GM19372 (cell line): ENCODE measurements at regions not wholly inside any gene's neighbourhood (a gene's known extent, or its start where the extent isn't known, plus 50 kb on each side); places are given as distances from the start of the nearest gene placed in this dataset.
"Not testable (repeated sequence)": the region's sequence is repeated elsewhere in the genome, so short reads cannot be mapped to it uniquely, and the experiment has no call there.

Source experiments
- ATAC-seq: cut with Tn5 transposase; IDR thresholded peaks from one replicate; pipeline ENCODE4 v1.9.1; 2021; ENCODE audit warnings: mild to moderate bottlenecking, low read depth, moderate library complexity; ENCODE audit not compliant: unreplicated experiment

DNA sequence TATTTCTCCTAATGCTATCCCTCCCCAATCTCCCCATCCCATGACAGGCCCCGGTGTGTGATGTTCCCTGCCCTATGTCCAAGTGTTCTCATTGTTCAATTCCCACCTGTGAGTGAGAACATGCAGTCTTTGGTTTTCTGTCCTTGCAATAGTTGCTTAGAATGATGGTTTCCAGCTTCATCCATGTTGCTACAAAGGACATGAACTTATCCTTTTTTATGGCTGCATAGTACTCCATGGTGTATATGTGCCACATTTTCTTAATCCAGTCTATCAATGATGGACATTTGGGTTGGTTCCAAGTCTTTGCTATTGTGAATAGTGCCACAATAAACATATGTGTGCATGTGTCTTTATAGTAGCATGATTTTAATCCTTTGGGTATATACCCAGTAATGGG, 51.3 kb upstream of the RIOK2 start:
- not testable (repeated sequence) for ATAC-seq

DNA sequence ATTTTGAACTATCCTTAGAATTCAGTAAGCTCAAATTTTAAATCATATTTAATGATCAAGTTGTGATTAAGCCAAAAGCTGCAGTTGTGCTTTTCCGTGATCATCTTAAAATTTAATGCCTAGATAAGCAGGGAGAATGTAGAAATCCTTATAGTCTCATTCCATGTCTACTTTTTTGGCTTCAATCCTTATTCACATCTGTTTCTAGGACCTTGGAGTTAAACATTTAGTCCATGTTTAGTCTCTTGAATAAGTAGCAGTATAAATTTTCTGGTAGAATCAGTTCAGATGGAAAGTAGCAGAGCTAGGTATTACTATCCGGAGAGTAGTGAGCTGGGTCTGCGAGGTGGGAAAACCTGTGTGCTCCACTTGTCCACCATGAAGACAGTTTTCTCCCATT, 59.3 kb upstream of the RIOK2 start:
- no peak for ATAC-seq

DNA sequence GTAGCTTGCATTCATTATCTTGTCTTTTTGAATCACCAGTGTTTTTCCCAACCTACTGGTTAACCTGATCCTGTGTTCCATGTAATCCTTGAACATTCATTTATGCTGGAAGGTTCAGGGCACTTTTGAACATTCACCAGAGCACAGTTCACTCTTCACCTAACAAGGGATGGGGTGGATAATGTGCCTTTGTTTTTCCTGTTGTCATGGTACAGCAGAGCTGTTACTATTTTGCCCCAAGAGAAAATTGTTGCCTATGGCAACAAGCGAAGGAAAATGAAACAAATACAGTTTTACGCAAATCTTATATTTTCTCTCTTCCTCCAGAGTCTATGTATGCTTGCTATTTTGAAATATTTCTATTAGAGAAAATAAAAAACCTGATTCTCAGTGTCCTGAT, 60.3 kb upstream of the RIOK2 start:
- no peak for ATAC-seq

DNA sequence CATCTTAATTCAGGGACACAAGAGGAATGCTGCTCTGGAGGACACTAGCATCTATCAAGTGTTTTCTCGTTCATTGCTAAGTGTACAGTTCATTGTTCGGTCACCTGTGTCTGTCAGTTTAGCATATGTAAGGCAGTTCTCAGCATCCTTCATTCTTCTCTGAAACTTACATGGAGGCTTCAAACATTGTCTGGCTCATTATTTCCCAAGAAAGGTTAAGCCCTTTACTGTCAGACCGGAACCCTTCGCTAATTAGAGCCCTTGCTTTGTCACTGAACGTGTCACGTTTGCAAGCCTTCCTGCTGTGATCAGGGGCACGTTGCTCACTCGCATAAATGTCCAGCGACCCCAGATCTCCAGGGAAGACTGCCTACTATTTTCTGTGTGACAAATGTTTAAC, 62.3 kb upstream of the RIOK2 start:
- no peak for ATAC-seq

DNA sequence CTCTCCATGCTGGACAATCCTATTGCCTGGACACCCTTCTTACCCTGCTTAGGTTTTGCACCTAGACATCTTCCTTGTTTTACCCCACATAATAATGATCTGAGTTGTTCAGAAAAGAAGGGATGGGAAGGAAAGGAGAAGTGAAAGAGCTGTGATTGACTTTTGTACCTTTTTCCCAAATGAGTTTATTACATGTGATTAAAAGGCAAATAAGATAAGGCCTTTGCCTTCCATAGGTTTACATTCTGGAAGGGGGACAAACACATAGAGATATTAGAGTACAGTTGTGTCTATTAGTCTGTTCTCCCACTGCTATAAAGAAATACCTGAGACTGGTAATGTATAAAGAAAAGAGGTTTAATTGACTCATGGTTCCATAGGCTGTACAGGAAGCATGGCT, 67.1 kb upstream of the RIOK2 start:
- no peak for ATAC-seq

DNA sequence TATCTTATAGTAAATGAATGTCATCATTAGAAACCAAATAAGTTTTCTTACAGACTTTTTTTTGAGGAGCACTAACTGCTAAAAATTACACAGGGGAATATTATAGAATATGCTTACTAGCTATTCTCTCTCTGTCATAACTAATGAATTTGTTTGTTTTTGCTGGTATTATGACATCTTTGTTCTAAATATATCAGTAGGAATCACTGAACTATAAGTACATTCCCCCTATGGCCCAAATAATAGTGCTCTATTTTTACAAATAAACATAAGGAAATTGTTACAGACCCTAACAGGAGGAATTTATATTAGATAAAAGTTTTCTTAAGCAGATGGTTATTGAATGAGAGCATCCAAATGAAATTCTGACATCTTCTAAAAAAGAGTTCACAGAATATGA, 83.0 kb upstream of the RIOK2 start:
- ATAC-seq, result no peak

DNA sequence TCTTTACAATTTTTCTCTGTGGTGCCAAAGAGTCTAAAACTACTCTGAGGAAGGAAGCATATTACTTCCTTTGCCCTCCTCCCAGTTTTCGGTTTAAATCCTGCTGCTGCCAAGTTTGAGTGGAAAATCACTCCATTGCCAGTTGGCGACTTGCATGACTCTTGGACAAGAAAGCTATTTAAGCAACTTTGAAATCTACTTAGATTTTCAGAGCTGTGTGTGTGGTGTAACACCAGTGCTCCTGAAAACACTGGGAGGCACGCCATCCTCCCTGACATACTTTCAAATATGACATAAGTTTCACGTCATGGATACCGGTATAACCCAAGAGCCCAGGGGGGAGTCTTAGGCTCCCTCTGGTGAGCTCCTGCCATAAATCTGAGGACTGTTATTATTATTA, 83.5 kb upstream of the RIOK2 start:
- no peak for ATAC-seq

DNA sequence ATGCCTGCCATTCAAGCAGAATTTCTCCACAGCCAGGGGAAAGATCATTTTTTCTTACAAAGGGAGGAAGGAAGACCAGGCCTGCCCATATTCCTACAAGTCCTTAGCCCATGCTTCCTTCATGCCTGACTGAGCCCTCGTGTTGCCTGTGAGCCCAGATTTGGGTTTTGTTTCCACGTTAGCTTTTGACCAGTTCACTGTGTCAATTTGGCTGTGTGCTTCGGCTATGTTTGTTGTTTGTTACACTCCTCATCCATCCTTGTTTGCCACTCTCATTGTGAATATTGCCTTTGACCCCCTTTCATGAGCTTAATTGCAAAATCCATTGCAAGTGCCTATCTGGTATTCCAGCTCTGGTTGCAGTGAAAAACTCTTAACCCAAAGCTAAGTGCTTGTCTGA, 84.7 kb upstream of the RIOK2 start:
- no peak for ATAC-seq

DNA sequence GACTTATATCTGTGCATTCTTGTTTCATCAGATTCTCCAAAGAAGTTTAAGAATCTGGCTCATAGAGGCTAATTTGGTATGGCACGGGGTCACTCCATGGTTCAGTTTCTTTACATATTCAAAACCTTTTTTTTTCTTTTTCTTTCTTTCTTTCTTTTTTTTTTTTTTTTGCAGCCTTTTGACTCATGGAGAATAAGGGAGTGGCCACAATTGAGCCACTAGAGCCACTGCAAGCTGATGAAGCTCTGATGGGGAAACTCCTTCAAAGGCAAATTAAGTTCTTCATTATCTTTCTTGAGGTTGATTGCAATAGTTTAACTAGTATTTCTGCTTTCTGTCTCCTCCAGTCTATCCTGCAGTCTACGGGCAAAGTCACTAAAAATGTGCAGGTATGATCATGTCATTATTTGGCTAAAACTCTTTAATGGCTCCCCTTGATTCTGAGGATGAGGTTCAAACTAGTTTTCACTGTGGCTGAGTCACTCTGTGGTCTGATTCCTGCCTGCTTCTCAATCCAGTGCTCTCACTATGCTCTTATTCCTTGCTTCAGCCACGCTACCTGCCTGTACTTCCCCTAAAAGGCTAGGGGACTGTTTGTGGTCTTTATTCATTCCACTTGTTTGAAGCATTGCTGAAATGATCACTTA, 93.5 kb upstream of the RIOK2 start:
- no peak for ATAC-seq

DNA sequence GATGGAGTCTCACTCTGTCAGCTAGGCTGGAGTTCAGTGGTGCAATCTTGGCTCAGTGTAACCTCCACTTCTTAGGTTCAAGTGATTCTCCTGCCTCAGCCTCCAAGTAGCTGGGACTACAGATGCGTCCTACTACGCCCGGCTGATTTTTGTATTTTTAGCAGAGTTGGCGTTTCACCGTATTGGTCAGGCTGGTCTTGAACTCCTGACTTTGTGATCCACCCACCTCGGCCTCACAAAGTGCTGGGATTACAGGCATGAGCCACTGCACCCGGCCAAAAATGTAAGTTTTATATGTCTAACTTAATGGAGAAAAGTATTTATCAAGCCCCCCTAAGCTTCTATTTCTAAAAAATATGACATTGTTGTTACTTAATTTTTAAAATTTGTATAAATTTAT, 98.2 kb upstream of the RIOK2 start:
- ATAC-seq, result no peak

DNA sequence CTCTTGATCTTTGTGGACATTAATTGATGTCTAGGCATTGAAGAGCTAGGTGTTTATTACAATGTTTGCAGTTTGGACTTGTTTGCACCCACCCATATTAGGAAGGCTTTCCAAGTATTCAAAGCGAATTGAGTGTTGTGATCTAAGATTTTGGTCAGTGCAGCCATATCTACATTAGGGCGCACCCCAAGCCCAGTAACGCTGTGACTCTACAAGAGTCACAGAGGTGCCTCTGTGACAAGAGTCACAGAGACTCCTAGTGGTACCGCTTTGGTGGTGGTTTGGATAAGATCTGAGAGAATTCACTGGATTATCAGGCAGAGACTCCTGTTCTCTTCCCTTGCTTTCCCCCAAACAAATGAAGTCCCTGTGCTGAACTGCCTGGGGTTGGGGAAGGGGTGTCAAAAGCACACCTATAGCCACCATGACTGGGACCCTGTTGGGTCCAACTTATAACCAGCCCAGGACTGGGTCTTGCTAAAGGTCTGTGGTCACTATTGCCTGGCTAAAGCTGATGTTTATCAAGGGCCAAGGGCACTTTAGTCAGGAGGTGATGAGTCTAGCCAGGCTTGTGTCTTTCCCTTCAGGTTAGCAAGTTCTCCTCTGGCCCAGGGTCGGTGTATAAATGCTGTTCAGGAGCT, 114.1 kb upstream of the RIOK2 start:
- peak; percentile 99 for ATAC-seq

DNA sequence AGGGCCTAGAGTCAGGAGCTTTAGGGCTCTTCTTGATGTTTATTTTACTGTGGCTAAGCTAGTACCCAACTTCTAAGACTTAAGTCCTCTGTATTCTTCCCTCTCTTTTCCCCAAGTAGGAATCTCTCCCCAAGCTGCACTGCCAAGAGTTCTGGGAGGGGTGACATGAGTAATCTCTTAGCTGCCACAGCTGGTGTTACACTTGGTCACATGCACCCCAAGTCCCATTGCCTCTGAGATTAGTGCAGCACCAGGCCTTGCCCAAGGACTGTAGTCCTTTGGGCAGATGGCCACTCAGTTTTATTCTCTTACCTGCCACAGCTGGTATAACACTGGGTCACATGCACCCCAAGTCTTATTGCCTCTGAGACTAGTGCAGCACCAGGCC, 114.7 kb upstream of the RIOK2 start:
- no peak for ATAC-seq

DNA sequence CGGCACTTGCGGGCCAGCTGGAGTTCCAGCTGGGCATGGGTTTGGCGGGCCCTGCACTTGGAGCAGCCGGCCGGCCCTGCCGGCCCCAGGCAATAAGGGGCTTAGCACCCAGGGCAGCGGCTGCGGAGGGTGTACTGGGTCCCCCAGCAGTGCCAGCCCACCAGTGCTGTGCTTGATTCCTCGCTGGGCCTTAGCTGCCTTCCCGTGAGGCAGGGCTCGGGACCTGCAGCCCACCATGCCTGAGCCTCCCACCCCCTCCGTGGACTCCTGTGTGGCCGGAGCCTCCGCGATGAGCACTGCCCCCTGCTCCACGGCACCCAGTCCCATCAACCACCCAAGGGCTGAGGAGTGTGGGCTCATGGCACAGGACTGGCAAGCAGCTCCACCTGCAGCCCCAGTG, 118.1 kb upstream of the RIOK2 start:
- ATAC-seq, result not testable (repeated sequence)

DNA sequence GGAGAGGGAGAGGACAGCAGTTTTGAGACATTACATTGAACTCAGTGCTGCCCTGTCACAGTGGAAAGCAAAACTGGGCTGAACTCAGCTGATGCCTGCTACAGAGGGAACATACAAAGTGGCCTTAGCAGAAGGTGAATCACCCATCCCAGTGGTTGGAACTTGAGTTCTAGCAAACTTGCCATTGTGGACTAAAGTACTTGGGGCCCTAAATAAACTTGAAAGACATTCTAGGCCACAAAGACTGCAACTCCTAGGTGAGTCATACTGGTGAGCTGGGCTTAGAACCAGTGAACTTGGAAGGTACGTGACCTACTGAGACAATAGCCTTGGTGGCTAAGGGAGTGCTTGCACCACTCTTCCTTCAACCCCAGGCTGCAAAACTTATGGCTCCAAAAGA, 155.7 kb upstream of the RIOK2 start:
- ATAC-seq, result no peak

DNA sequence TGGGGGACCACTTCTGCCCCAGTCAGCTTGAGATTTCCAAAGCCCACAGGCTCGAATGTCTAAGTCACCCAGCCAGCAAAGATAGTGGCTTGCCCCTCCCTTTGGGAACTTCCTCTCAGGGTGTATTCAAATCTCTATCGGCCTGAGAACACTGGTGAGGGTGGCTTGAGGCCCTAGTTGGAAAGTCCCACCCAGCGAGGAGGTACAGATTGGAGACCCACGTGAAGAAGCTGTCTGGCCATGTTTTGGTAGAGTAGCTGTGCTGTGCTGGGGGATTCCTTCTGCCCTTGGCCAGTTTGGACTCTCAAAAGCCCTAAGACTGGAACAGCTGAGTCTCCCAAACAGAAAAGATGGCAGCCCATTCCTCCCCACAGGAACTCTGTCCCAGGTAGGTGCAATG, 172.7 kb upstream of the RIOK2 start:
- ATAC-seq, result peak; percentile 83

DNA sequence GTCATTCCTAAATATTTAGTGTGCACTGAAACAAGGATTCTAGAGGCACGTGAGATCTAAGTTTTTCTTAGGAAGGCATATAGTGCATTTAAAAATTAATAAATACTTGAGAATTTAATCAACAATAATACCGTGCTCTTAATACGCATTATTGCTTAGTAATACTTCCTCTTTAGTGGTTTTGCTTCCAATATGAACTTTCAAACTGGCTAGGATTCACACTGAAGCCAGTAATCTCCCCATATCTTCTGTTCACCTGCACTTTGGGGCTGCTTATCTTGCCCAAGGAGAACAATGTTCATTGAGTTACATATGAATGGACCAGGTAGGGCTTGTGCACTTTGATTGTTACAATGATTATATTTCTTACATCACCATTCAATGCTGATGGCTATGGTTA, 180.5 kb upstream of the RIOK2 start:
- ATAC-seq, result no peak

DNA sequence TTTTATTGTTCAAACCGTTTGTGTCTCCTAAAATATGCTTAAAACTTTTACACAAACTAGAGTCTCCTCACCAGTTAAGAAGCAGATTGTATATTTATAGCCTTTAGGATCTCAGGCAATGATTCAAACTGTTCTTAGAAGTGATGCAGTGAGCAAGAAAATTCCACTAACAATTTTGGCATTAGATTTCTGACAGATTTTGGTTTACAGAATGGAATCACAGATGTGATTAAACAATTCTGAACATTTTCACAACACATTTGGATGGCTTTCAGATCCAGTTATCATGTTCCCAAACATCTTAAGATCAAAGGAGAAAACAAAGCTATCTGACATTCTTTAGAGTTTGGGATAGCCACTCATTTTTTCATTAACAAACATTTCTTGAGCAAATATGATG, 181.7 kb upstream of the RIOK2 start:
- ATAC-seq, result no peak

DNA sequence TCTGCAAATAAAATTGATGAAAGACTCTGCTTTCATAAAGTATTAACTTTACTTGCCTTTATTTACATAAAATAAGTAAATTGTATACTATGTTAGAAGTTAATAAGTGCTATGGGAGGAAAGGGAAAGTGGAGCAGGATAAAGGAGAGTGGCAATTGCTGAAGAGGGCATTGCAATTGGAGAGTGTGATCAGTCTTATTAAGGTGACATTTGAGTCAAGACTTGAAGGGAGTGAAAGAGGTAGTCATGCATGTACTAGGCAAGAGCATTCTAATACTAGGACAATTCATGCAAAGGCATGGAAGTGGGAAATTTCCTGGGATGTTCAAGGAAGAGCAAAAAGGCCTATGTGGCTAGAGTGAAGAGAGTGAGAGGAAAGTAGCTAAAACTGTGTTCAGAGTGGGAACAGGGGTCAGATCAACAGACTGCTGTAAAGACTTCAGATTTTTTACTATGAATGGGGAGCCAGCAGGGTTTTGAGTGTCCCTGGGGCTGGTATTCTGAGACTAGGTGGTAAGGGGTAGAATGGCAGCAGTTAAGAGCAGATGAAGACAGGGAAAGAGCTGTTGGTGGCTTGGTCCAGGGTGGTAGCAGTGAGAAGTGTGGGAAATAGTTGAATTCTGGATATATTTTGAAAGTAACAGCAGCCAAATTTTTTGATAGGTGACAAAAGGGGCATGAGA, 182.3 kb upstream of the RIOK2 start:
- ATAC-seq, result no peak

DNA sequence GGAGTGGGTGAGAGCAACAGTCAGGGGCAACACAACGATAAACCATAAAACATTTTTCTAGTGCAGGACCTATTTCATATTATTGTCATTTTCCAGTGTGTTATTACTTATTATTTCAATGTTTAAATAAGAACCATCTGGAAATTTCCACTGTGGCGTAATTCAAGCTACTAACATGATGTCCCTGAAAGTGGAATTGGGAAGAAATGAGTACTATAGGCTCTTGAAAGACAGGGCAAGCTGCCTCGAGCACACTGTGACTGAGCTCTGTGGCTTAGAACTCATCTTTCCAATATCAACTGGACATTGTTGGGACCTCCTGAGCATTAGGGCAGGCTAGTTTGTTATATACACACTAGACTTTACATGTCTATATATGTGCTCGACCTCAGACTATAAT, 182.9 kb upstream of the RIOK2 start:
- ATAC-seq, result no peak

DNA sequence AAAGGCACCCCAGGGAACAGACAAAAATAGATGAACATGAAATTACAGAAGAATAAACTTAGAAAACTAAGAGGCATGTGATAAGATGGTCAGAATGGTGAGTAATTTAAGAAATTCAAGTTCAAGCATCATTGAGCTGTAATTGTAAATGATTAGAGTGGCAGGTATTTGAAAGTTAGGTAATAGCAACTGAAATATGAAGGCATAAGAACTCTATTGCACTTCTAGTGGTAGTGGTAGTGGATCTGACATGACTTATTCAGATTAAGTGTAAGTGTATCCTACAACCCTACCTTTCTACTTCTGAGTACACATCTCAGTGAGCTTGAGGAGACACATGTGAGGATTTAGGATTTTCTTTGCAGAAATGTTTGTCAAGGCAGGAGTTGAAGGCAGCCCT, 192.9 kb upstream of the RIOK2 start:
- no peak for ATAC-seq

DNA sequence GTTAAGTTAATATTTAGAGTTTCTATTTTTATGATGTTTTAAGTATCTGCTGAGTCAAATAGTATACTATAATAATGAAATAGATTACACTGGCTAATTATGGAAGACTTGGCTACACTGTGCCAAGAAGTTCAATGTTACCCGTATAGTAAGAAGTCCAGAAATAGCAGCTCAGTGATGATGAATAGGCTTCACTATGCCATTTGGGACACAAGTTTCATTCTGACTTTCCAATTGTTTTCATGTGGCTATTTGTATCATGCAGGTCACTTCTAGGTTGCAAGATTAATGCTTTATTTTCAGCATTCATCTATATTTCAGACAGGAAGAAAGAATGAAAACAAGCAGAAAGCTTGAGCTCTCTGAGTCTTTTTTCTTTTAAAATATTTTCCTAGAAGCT, 194.5 kb upstream of the RIOK2 start:
- ATAC-seq, result no peak

DNA sequence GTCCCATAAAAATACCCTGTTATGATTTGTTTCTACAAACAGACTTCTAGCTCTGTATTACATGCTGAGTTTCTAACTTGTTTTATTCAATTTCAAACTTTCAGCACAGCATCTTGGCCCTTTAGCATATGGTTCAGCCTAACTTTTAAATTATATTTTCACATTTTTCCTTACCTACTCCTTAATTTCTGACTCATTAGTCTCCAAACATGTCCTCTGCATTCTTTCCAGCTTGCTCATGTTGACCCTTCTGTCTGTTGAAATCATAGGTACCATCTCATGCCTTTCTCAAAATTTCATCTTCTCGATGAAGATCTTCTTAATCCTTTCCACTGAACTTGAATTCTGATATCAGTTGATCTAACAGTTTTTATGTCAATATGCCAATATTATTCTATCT, 200.9 kb upstream of the RIOK2 start:
- no peak for ATAC-seq
